SK-N-MC (cell line): ENCODE measurements at regions not wholly inside any gene's neighbourhood (a gene's known extent, or its start where the extent isn't known, plus 50 kb on each side); places are given as distances from the start of the nearest gene placed in this dataset.

ENCODE experiments used
- EZH2 ChIP-seq: fragments of 200-600 bp; sonication (generic); IDR thresholded peaks from one replicate; pipeline ENCODE4 v1.6.1; 2017; ENCODE audit warnings: antibody characterized with exemption
- POLR2AphosphoS5 ChIP-seq: IDR thresholded peaks from 2 replicates; pipeline ENCODE4 v1.6.1; 2012; ENCODE audit warnings: mild to moderate bottlenecking, low read depth, low read length, borderline replicate concordance

DNA sequence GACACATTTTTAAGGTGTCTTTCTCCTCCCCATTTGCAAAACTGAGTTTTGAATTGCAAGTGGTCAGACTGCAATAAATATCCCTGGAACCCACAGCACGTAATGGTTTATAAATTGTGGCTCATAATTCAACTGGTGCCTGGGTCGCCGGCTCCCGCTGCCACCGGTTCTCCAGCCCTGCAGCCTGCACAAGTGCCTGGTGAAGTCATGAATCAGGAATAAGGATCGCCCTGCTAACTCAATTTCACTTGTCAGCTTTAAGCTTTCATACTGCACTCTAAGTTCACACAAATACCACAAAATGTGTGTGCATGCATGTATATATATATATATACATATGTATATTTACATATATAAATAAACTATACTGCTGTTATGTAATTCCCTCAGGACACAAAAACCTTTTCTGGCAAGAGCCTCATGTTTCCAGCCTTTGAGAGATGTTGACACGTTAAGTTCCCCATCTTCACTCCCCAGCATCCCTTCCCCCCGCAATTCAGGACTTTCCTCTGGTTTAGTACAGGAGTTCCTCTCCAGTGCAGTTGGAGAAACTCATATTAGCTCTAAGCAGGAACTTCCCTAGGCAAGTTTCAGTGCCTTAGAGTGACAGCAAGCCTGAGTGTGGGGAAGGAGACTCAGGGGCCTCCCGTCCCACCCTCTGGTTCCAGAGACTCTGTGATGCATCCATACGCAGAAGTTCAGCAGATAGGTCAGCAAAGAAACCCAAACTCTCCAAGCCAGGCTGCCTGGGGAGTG, 129.2 kb upstream of the UNC5B start:
- no peak for TF ChIP-seq POLR2AphosphoS5
- TF ChIP-seq EZH2: no peak
